GM19467 (cell line): ENCODE measurements at regions not wholly inside any gene's neighbourhood (a gene's known extent, or its start where the extent isn't known, plus 50 kb on each side); places are given as distances from the start of the nearest gene placed in this dataset.
"Not testable (repeated sequence)": the region's sequence is repeated elsewhere in the genome, so short reads cannot be mapped to it uniquely, and the experiment has no call there.

Experiments
- ATAC-seq: cut with Tn5 transposase; IDR thresholded peaks from one replicate; pipeline ENCODE4 v1.9.1; 2021; ENCODE audit warnings: mild to moderate bottlenecking, moderate library complexity; ENCODE audit not compliant: unreplicated experiment

DNA sequence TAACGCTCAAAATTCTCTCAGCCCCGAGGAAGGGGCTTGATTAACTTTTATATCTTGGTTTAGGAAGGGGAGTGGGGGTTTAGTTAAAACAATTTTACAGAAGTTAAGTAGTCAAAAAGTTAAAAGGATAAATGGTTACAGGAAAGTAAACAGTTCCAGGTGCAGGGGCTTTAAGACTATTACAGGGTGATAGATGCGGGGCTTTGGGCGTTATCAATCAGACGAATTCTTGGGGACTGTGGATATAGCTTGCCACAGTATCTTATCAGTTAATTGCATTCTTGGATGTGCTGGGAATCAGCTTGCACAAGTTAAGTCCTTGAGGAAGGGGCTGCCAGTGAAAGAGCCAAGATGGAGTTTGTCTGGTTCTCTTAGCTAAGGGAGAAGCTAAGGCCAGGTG is 616.2 kb downstream of the XPNPEP1 start:
- not testable (repeated sequence) for ATAC-seq

DNA sequence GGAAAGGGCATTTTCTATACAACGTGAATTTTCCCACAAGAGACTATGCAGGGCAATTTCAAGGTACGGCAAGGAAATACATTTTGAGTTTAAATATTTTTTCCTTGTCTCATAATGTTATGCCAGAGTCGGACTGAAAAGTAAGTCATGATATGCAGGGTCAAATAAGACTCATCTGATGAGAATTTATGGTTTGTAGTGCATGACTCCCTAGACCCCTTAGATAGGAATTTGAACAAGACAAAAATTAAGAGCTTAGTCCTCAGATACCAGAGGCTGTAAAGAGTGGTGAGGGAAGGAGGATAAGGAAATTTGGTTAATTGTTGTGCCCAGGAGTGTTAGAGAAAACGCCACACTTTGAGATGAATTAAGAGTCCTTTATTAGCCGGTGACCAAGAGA is 616.6 kb downstream of the XPNPEP1 start:
- no peak for ATAC-seq

DNA sequence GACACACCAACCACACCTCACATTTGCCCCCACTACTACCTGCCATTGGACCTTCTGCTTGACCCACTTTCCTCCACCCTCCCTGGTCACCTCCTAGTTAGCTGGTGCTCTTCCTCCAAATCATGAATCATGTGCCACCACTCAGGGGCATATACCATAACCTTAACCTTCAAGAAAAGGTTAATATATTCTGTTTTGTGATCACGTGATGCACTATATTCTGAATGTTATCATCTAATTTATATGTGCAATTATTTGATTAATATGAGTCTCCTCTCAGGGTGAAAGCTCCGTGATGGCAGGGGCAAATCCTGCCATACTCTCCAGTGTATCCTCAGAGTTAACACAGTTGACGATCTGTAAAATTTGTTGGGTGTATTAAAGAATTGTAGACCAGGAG is 635.5 kb downstream of the XPNPEP1 start:
- ATAC-seq: no peak

DNA sequence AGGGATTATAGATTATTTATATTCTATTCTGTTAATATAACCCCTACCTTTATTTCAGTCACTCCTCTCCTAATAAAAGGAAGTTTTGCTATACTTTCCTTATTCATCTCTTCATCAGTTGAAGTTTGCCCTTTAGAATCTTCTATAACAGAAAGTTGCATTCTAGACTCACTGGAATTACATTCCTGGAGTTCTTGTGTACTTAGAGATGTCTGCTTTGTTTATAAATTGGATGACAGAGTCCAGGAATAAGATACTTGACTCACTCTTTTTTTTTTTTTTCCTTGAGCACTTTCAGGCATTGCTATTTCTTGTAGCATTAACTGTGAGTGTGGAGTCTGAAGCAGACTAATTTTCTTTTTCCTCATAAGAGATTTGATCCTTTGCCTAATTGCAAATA is 640.8 kb downstream of the XPNPEP1 start:
- no peak for ATAC-seq

DNA sequence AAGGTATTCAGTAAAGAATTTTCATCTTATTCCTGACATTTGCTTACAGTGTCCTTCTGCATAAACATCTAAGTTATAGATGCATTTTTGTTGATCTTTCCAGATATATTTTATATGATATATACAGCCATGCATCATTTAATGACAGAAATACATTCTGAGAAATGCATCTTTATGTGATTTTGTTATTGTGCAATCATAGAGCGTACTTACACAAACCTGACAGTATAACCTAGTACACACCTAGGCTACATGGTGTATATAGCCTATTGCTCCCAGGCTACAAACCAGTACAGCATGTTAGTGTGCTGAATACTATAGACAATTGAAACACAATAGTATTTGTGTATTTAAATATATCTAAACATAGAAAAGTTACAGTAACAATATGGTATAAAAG is 642.0 kb downstream of the XPNPEP1 start:
- no peak for ATAC-seq

DNA sequence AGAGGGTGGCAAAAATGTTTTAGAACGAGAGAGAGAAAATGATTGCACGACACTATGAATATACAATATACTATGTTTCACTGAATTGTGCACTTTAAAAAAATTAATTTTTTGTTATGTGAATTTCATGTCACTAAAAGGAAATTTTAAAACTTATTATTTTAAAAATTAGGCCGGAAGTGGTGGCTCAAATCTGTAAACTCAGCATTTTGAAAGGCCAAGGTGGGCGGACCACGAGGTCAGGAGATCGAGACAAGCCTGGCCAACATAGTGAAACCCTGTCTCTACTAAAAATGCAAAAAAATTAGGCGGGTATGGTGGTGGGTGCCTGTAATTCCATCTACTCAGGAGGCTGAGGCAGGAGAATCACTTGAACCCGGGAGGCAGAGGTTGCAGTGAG is 642.5 kb downstream of the XPNPEP1 start:
- no peak for ATAC-seq

DNA sequence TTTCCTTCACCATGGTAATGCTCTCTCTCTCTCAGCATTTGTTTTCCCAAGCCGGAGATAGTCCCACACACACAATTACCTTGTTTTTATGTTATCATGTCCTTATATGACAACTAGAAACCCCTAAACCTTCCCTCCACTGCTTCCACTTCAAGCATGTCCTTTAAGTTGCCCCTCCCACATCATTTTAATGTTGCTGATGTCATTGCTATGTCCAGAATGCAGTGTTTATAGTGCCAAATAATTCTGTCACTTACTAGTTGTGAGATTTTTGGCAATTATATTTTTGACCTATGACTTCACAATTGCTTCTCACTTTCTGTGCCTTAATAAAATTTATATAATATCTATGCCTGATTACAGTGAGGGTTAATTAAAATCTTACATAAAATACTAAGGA is 645.9 kb downstream of the XPNPEP1 start:
- no peak for ATAC-seq

DNA sequence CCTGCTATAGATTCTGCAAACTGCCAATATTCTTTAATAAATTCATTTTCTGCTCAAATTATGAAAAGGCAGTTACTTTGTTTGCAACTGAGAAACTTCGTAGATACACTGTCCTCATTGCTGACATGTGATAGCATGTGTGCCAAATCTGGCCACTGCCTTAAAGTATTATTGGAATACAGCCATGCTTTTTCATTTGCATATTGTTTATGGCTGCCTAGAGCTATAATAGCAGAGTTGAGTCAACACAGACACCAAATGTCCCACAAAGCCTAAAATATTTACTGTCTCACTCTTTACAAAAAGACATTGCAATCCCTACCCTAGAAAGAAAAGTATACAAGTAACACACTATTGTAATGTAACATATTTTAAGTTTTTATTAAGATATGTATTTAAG is 647.4 kb downstream of the XPNPEP1 start:
- ATAC-seq: no peak

DNA sequence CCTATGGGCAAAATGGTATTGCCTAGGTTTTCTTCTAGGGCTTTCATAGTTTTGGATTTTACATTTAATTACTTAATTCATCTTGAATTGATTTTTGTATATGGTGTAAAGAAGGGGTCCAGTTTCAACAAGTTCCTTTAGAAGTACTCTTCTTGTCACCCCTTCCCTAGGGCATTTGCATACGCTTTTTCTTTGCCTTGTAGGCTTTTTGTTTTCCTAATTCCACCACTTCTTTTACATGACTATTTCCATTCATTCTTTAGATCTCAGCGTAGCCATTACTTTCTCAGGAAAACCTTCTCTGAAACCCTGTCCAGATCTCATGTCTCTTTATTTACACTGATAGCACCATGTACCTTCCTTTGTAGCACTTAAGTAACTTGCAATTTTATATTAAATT is 648.6 kb downstream of the XPNPEP1 start:
- ATAC-seq: no peak

DNA sequence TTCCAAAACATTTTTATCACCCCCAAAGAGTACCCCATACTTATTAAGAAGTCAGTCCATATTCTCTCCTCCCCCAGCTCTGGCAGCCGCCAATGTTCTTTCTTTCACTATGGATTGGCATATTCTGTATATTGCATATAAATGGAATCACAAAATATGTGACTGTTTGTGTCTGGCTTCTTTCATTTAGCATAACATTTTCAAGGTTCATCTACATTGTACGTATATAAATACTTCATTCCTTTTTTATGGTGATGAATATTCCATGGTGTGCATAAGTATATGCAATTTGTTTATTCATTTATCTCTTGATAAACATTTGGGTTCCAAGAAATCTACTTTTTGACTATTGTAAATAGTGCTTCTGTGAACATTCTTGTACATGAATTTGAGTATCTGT is 653.1 kb downstream of the XPNPEP1 start:
- no peak for ATAC-seq

DNA sequence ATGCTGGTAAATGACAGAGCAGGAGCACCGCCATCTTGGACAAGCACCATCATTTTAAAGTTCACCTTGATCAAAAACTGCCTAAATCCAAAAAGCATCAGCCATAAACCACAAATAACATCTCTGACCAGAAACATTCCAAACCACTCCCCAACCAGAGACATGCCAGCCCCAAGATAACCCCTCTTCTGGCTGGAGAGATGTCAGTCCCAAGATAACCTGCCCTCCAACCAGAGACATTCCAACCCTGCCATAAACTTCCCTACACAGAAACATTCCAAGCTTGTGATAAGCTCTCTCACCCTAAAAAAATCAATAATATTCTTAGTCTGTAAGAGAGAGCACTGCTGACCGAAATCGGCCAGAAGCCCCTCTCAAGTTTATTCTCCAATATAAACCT is 659.3 kb downstream of the XPNPEP1 start:
- ATAC-seq: no peak

DNA sequence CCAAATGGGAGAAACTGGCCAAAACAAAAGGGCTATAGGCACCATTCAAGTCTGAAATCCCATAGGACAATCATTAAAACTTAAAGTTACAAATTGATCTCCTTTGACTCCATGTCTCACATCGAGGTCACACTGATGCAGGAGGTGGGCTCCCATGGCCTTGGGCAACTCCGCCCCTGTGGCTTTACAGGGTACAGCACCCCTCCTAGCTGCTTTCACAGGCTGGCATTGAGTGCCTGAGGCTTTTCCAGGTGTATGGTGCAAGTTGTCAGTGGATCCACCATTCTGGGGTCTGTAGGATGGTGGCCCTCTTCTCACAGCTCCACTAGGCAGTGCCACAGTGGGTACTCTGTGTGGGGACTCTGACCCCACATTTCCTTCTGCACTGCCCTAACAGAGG is 662.1 kb downstream of the XPNPEP1 start:
- ATAC-seq: no peak

DNA sequence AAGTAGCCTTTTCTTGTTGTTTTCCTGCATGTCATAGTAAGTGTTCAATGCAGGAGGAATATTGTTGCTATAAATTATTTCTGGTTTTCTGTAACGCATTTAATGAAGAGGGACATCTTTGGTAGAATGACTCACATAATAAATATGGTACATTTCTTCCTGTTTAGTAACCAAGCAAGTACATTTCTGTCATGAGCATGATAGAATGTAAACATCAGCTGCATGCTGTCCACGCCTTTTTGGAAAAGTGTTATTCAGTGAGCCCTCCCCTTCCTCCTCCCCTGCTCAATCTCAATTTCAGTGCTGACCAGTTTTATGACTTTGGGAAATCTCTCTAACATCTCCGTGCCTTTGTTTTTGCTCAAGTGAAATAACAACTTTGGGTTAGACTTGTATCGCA is 664.0 kb downstream of the XPNPEP1 start:
- no peak for ATAC-seq

DNA sequence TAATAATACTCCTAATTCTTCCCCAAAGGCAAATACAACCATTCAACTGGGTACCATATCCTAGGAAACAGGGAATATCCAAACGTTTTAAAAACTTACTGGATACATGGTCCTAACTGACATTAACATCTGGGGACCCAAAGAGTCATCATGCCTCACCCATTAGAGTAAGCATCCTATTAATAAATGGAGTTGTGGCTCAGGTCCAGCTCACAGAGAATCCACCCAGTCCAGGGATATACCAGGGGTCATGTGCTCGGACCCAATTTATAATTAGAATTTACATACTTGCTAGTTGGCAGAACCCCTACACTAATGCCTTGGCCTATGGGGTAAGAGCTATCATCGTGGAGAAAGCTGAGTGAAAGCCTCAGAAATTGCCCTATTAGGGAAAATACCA is 670.0 kb downstream of the XPNPEP1 start:
- no peak for ATAC-seq

DNA sequence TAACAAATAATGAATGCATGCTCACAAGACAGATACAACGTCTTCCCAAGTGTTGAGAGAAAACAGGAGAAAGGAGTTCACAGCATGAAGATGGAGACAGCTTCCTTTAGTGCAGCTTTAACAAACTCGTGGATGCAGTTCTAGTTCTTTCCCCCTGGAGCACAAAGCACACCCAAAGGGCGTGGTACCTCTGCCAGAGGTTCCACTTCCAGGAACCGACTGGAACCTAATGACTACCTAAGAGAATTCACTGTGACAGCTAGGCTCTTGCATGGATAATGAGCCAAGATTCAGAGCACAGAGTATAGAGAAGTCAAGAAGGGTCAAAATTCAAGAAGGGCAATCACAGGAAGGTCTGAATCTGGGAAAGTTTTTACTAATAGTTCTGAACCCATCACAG is 673.2 kb downstream of the XPNPEP1 start:
- no peak for ATAC-seq

DNA sequence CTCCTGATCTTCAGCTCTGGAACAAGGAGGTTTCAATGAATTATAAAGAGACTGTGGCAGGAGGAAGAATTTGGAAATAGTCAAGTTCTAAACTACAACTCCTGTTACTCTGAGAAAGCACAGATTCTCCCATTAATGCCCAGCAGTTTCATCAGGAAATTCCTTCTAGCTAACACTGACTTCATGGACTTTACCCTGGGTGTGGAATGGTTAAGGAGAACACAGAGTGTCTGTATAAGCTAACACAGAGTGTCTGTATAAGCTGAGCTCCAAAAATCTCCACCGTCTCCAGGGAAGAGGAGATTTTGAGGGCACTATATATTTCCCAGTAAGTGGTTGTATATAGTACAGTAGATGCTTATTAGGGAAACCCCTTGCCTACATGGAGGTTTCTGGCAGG is 675.5 kb downstream of the XPNPEP1 start:
- no peak for ATAC-seq

DNA sequence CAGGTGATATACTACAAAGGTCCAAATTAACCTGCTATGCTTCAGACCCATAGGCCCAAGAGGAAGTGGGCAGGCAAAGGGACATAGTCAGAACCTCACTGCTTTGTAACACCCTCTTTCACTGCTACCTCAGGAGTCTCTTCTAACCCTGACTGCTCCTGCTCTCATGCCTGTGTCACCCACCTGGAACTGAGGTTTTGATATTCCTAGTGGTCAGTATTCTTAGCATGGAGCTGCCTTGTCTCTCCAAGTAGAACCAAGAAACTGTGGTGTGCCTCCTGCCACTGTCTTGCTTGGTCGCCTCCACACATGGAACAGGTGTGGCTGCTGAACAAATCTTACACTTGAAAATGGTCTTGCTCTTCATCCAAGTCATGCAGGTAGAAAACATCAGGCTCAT is 677.5 kb downstream of the XPNPEP1 start:
- ATAC-seq: no peak

DNA sequence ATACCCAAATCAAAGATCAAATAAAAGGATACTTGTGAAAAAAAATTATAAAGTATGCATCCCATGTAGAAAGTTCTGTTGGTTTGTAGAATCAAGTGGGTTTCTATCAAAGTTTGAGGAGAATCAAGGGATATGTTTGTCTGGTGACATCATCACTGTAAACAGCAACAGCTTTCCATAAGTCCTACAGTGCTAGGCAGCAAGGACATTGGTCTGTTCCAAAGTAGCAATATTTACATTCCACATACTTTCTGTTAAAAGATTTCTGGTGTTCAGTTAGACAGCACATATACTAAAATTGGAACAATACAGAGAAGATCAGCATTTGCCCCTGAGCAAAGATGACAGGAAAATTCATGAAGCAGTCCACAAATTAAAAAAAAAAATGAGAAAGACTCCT is 683.9 kb downstream of the XPNPEP1 start:
- no peak for ATAC-seq

DNA sequence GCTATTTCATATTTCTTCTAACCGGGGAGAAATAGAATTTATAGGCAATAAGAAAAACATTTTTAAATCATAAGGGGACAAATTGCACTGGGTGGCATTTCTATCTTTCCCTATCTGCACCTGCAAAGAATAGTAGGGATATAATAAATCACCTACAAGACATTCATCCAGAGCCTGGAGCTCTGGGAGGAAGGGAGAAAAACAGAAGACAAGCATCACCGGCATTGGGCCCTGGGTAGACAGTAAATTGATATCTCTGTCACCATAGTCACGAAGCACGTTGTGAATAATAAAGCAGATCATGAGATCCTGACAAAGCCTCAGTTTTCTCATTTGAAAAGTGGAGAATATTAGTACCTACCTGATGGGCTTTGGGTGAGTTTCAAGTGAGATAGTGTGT is 685.6 kb downstream of the XPNPEP1 start:
- ATAC-seq: no peak

DNA sequence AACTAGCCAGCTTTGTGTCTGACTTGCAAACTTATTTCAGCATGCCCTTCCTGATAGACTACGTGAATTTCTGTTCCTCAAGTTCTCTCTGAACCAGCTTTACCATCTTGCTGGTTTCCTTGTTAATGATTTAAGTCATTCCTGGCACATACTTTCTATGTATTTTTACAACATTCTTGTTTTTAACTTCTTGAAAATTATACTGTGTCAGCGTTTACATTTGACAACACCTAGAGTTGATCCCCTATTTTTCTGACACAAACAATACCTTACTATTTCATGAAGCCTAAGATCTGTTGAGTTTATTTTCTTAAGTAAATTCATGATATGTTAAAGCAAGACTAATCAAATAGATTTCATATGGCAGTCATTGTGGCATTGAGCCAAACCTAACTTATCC is 686.3 kb downstream of the XPNPEP1 start:
- ATAC-seq: no peak

DNA sequence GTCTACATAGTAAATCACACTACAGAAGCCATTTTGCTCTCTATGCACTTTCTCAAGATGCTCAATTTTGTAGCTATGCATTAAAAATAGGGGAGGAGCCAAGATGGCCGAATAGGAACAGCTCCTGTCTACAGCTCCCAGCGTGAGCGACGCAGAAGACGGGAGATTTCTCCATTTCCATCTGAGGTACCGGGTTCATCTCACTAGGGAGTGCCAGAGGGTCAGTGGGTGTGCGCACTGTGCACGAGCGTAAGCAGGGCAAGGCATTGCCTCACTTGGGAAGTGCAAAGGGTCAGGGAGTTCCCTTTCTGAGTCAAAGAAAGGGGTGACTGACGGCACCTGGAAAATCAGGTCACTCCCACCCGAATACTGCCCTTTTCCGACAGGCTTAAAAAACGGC is 699.8 kb downstream of the XPNPEP1 start:
- not testable (repeated sequence) for ATAC-seq

DNA sequence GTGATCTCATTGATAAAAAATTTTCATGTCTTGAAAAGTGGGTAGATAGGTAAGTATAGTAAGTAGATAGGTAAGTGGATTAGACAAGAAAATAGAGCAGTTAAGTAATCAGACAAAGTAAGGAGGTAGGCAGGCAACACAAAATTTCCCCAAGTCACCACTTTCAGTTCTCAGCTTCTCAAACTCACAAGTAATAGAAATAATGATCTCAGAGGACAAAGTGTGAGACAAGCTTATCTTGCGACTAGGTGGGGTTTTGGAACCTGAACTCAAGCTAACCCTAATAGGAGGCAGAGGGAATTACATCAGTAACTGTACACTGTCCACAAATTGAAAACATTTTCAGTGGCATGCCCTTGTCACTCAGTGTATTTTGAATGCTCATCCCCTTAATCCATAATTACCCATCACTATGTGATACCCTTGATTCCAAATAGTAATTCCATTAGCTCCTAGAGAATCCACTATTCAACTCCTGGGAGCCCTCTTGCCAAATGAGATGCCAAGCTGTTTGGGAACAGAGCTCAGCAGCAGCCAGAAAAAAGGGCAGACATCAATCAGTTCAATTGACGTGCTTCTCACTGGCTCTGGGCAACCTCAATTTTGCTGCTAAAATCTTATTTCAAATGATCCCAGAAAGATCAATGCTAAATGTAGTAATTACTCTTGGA is 703.2 kb downstream of the XPNPEP1 start:
- no peak for ATAC-seq

DNA sequence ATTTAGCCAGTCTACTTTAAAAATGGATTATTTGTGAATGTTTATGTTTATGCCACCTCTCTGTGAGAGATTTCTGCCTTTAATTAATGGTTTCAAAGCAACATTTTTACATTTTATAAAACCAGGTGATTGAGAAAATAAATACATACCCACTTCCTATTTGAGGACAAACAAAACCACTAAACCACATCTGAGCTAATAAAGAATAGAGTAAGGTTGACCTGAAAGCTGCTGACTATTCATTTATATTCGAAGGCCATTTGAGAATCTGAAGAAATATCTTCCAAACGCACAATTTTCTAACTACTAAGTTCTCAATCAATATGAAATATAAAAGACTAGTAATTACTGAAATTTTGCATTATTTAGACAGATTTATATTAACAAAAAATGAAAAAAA is 705.1 kb downstream of the XPNPEP1 start:
- ATAC-seq: no peak
